ENCODE measurements at regions not wholly inside any gene's neighbourhood (a gene's known extent, or its start where the extent isn't known, plus 50 kb on each side); places are given as distances from the start of the nearest gene placed in this dataset.

DNA sequence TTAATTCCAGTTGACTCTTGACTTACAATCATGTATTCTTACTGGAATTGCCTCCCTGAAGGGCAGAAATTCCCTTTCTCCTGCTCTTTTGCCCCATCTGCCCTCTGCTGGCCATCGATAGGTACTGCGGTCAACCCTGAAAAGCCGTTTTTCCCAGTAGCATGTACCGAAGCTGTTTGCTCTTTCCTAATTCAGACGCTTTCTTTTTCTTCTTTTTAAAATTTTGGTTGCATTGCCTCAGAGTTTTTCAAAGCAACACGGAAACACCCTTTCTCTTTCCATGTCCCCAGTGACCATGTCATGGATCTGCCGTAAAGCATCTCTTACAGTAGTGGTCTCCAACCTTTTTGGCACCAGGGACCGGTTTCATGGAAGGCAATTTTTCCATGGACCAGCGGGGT lies 164.2 kb upstream of the C1orf21 start:
- no peak for TF ChIP-seq ZFP30 (CRISPR knock-in tag; IDR thresholded peaks at IDR 0.05)
- no peak for TF ChIP-seq PATZ1 (CRISPR knock-in tag; IDR thresholded peaks at IDR 0.05; ENCODE audit: borderline replicate concordance)
- TF ChIP-seq ZC3H10 (CRISPR knock-in tag; IDR thresholded peaks at IDR 0.05): no peak
- TF ChIP-seq BACH2 (CRISPR knock-in tag; IDR thresholded peaks at IDR 0.05; ENCODE audit: borderline replicate concordance): no peak
- no peak for TF ChIP-seq ZFP3 (CRISPR knock-in tag; IDR thresholded peaks at IDR 0.05)
- TF ChIP-seq, protein P1, sequence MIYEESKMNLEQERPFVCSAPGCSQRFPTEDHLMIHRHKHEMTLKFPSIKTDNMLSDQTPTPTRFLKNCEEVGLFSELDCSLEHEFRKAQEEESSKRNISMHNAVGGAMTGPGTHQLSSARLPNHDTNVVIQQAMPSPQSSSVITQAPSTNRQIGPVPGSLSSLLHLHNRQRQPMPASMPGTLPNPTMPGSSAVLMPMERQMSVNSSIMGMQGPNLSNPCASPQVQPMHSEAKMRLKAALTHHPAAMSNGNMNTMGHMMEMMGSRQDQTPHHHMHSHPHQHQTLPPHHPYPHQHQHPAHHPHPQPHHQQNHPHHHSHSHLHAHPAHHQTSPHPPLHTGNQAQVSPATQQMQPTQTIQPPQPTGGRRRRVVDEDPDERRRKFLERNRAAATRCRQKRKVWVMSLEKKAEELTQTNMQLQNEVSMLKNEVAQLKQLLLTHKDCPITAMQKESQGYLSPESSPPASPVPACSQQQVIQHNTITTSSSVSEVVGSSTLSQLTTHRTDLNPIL (CRISPR knock-in tag; IDR thresholded peaks at IDR 0.05; ENCODE audit: low read depth): no peak
- TF ChIP-seq ZNF8 (CRISPR knock-in tag; IDR thresholded peaks at IDR 0.05): no peak
- no peak for TF ChIP-seq ARNTL (CRISPR knock-in tag; IDR thresholded peaks at IDR 0.05; ENCODE audit: borderline replicate concordance, low read depth)

Data from SK-N-SH treated with all-trans-retinoic acid at 6 μM for 48 hours (cell line).